ENCODE measurements at regions not wholly inside any gene's neighbourhood (a gene's known extent, or its start where the extent isn't known, plus 50 kb on each side); places are given as distances from the start of the nearest gene placed in this dataset.

DNA sequence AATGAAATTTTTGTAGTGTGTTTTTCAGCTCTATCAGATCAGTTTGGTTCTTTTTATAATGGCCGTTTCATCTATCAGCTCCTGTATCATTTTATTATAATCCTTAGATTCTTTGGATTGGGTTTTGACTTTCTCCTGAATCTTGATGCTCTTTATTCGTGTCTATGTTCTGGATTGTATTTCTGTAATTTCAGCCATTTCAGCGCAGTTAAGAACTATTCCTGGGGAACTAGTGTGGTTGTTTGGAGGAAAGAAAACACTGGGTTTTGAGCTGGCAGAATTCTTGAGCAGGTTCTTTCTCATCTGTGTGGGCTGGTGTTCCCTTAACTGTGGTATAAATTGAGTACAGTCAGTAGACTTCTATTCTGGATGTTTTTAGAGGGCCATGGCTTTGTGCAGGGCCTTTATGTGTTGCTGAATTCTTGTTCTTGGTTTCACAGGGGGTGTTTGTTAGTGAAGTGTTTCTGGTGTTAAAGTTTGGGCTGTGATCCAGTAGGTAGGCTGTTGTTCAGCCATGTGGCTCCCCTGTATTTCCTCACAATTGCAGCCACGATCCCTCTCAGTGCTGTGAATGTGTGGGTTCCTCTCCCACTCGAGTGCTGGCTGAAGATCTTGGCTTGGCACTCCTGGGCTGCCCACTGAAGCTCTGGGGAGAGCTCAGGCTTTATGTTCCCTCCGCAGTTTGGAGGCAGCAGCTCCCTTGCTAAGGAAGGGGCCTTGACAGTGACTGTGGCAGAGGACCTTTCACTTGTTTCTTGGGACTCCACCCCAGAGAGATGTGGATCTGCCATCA lies 56.0 kb upstream of the CCDC190 start:
- TF ChIP-seq POLR2A (IDR thresholded peaks at IDR 0.05) = no peak
- TF ChIP-seq, protein P1, sequence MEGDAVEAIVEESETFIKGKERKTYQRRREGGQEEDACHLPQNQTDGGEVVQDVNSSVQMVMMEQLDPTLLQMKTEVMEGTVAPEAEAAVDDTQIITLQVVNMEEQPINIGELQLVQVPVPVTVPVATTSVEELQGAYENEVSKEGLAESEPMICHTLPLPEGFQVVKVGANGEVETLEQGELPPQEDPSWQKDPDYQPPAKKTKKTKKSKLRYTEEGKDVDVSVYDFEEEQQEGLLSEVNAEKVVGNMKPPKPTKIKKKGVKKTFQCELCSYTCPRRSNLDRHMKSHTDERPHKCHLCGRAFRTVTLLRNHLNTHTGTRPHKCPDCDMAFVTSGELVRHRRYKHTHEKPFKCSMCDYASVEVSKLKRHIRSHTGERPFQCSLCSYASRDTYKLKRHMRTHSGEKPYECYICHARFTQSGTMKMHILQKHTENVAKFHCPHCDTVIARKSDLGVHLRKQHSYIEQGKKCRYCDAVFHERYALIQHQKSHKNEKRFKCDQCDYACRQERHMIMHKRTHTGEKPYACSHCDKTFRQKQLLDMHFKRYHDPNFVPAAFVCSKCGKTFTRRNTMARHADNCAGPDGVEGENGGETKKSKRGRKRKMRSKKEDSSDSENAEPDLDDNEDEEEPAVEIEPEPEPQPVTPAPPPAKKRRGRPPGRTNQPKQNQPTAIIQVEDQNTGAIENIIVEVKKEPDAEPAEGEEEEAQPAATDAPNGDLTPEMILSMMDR (IDR thresholded peaks at IDR 0.05) = no peak
